BLaER1 (cell line): ENCODE measurements at regions not wholly inside any gene's neighbourhood (a gene's known extent, or its start where the extent isn't known, plus 50 kb on each side); places are given as distances from the start of the nearest gene placed in this dataset.
"Not testable (repeated sequence)": the region's sequence is repeated elsewhere in the genome, so short reads cannot be mapped to it uniquely, and the experiment has no call there.

ENCODE experiments used
- H3K27ac ChIP-seq: shearing (Covaris generic); formaldehyde crosslinking; 2 replicates; pipeline ENCODE4 v1.8.1; 2022
- H3K27me3 ChIP-seq: shearing (Covaris generic); formaldehyde crosslinking; 2 replicates; pipeline ENCODE4 v1.8.1; 2022
- H3K36me3 ChIP-seq: shearing (Covaris generic); formaldehyde crosslinking; 2 replicates; pipeline ENCODE4 v1.8.1; 2022
- H3K4me1 ChIP-seq: shearing (Covaris generic); formaldehyde crosslinking; 2 replicates; pipeline ENCODE4 v1.8.1; 2022
- H3K4me2 ChIP-seq: shearing (Covaris generic); formaldehyde crosslinking; 2 replicates; pipeline ENCODE4 v1.8.1; 2022
- H3K4me3 ChIP-seq: shearing (Covaris generic); formaldehyde crosslinking; 2 replicates; pipeline ENCODE4 v1.8.1; 2022
- H3K9ac ChIP-seq: shearing (Covaris generic); formaldehyde crosslinking; 2 replicates; pipeline ENCODE4 v1.8.1; 2022
- H3K9me3 ChIP-seq: shearing (Covaris generic); formaldehyde crosslinking; 2 replicates; pipeline ENCODE4 v1.8.1; 2022
- H4K20me1 ChIP-seq: shearing (Covaris generic); formaldehyde crosslinking; 2 replicates; pipeline ENCODE4 v1.8.1; 2022
- Cebpa-rat ChIP-seq: shearing (Covaris generic); IDR thresholded peaks from 2 replicates; pipeline ENCODE4 v1.8.1; 2022

DNA sequence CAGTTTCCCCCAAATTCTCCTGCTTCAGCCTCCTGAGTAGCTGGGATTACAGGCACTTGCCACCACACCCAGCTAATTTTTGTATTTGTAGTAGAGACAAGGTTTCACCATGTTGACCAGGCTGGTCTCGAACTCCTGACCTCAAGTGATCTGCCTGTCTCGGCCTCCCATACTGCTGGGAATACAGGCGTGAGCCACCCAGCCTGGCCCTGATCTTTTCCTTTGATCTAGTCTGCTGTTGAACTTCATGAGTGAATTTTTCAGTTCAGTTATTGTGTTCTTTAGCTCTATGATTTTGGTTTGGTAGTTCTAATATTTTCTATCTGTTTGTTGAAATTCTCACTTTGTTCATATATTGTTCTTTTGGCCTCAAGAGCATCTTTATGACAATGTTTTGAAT is 83.4 kb upstream of the RAP2C start:
- not testable (repeated sequence) for H3K36me3 ChIP-seq, H3K27ac ChIP-seq, H3K4me2 ChIP-seq, H4K20me1 ChIP-seq, H3K4me3 ChIP-seq, H3K9ac ChIP-seq, H3K4me1 ChIP-seq
- H3K27me3 ChIP-seq, result peaks cover 59% of the 10 kb centered on the region
- H3K9me3 ChIP-seq, result peaks cover 15% of the 10 kb centered on the region

DNA sequence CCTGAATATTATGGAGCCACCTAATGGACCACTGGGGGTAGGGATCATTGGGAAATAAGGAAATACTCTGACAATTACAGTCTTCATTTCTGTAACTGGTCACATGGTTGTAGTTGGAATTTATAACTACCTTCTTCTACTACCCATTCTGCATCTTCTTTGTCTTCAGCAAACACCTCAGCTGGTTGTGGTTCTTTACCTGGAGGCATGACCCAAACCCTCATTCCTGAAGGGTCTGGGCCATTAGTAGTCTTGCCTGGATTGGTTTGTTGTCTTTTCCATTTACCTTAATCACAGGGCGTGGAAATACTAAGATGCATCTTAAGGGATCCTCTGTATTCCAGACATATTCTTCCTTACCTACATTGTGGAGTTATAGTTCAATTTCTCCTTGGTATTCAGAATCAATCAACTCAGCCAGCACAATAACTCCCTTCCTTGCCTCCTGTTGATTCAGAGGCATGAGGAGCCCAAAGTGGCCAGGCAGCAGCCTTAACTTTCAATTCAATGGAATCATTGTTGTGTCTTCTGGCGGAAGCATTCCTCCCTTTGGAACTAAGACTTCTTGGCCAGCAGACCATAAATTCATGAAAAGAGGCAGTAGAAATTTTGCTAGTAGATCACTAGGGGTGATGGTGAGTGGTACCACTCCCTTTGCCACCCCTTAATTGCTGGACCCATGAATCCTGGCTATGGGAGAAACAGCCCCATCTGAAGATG is 75.7 kb upstream of the RAP2C start:
- H3K4me1 ChIP-seq, result no peaks in the 10 kb centered on the region
- H3K9me3 ChIP-seq, result peaks cover 7% of the 10 kb centered on the region
- H3K9ac ChIP-seq, result no peak overlapping the region
- H3K27me3 ChIP-seq, result peaks cover 77% of the 10 kb centered on the region
- no peaks in the 10 kb centered on the region for H4K20me1 ChIP-seq
- H3K4me3 ChIP-seq, result no peak overlapping the region
- no peaks in the 10 kb centered on the region for H3K36me3 ChIP-seq
- H3K4me2 ChIP-seq, result no peak overlapping the region
- no peak overlapping the region for H3K27ac ChIP-seq
- no peak for TF ChIP-seq Cebpa-rat

DNA sequence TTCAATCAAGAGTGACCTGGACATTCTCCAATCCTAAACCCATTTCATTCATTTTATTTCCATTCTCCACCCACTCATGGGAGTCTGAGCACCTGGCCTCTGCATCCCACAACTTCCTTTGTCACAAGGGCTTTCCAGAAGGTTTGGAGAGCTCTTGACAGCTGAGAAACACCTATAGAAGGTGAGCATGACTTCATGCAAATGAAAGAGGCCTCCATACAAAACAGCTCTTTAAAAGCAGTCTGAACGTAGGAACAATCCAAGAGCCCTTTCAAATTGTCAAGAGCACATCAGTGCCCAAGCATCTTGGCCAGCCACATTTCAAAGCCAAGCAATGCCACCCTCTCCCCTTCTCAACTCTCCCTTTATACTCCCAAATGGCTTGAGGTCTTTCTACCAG is 74.9 kb upstream of the RAP2C start:
- Histone ChIP-seq H3K4me3 (no peak overlapping the region), H3K4me1 (no peaks in the 10 kb centered on the region), H3K27me3 (peaks cover 75% of the 10 kb centered on the region), H3K27ac (no peak overlapping the region), H3K36me3 (no peaks in the 10 kb centered on the region), H3K4me2 (no peak overlapping the region), H3K9me3 (peaks cover 10% of the 10 kb centered on the region), H4K20me1 (no peaks in the 10 kb centered on the region), H3K9ac (no peak overlapping the region)
- TF ChIP-seq Cebpa-rat, result no peak

DNA sequence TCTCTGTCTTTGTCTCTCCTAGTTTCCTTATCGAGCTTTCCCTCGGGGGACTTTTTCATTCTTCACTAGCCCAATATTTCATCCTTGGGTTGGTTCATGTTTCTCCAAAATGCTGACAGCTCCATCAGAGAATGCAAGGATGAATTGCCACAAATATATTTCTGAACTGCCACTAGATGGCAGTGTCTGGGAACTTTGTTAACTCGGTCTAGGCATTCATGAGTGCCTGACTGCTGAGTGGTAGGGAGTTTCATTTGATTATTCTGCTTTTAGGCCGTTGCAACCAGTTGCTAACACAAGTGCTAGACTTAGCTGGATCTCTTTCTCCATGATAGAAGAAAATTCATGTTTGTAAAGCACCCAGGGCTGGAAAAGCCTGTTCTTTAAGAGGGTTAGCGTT is 73.5 kb upstream of the RAP2C start:
- TF ChIP-seq Cebpa-rat, result no peak
- Histone ChIP-seq H3K27ac (no peak overlapping the region), H3K4me1 (no peaks in the 10 kb centered on the region), H3K36me3 (no peaks in the 10 kb centered on the region), H3K9me3 (peaks cover 10% of the 10 kb centered on the region), H3K4me2 (no peak overlapping the region), H3K9ac (no peak overlapping the region), H3K27me3 (peaks cover 65% of the 10 kb centered on the region), H3K4me3 (no peak overlapping the region), H4K20me1 (no peaks in the 10 kb centered on the region)

DNA sequence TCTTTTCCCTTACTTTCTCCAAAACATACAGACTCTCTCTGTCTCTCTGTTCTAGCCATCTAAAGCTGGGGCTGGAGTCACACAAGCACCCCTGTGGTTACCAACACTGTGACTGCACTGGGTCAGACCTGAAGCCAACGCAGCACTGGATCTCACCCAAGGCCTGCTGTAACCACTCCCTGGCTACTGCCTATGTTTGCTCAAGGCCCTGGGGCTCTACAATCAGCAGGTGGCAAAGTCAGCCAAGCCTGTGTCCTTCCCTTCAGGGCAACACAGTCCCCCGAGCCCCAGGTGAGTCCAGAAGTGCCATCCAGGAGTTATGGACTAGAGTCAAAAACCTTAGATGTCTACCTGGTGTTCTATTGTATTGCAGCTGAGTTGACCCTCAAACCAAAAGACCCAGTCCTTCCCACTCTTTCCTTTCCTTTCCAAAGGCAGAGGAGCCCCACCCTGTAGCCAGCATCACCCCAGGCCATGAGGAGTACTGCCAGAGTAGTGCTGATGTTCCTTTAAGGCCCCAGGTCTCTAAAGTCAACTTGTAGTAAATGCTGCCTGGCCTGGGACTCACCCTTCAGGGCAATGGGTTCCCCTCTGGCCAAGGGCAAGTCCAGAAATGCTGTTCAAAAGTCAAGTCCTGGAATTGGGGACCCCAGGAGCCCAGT is 58.8 kb upstream of the RAP2C start:
- TF ChIP-seq Cebpa-rat, result no peak
- H3K27ac ChIP-seq, result no peak overlapping the region
- peaks cover 81% of the 10 kb centered on the region for H3K27me3 ChIP-seq

DNA sequence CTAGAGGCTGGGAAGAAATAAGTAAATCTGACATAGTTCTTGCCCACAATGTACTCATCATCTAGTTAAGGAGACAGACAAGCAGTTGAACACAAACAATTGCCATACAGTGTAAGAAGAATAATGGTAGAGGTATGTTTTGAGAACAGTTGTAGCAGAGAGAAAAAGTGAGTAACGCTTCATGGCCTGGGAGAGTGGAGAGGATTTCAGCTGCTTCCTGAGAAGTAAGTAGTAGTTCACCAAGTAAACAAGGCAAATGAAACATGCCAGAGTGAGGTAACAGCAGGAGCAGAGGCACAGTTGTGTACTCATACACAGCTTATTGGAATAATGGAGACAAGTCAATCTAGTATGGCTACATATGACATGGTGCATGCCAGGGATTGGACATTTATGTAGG is 53.6 kb upstream of the RAP2C start:
- Histone ChIP-seq H3K9ac (no peak overlapping the region), H3K4me2 (no peak overlapping the region), H4K20me1 (no peaks in the 10 kb centered on the region; the same call in 1 of the 2 replicates), H3K9me3 (no peaks in the 10 kb centered on the region), H3K36me3 (no peaks in the 10 kb centered on the region), H3K4me1 (no peaks in the 10 kb centered on the region), H3K4me3 (no peak overlapping the region), H3K27ac (no peak overlapping the region), H3K27me3 (peaks cover 92% of the 10 kb centered on the region)
- TF ChIP-seq Cebpa-rat, result no peak

More for the DNA sequence above, 58.8 kb upstream of the RAP2C start:
- Histone ChIP-seq H4K20me1 (no peaks in the 10 kb centered on the region), H3K36me3 (no peaks in the 10 kb centered on the region), H3K9me3 (no peaks in the 10 kb centered on the region), H3K4me1 (no peaks in the 10 kb centered on the region), H3K4me3 (no peak overlapping the region), H3K9ac (no peak overlapping the region), H3K4me2 (no peak overlapping the region)

DNA sequence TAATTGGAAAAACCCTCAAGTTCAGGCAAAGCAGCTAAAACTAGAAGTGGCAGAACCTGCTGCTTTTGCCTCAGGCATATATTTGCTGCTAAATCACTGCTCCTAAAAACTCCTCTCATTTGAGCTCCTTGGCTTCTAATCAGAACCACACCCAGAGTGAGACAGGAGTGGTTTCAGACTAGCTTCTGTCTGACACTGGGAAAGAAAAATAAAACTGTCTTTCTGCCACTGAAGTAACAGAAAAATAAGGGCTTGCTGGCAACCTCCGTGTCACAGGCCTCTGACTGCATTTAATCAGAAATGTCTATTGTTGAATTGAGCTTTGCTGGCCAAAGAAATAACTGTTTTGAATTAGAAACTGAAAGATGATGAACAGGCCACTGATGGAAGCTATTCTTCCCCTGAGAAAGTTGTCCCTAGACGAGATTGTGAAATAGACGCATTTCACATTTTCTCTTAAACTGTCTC is 52.1 kb upstream of the RAP2C start:
- Histone ChIP-seq H3K4me2 (no peak overlapping the region), H3K36me3 (no peaks in the 10 kb centered on the region), H3K9ac (no peak overlapping the region), H3K27ac (no peak overlapping the region), H3K9me3 (no peaks in the 10 kb centered on the region), H3K4me1 (no peaks in the 10 kb centered on the region), H4K20me1 (no peaks in the 10 kb centered on the region; the same call in 1 of the 2 replicates), H3K27me3 (peaks cover 96% of the 10 kb centered on the region), H3K4me3 (no peak overlapping the region)
- TF ChIP-seq Cebpa-rat, result no peak

DNA sequence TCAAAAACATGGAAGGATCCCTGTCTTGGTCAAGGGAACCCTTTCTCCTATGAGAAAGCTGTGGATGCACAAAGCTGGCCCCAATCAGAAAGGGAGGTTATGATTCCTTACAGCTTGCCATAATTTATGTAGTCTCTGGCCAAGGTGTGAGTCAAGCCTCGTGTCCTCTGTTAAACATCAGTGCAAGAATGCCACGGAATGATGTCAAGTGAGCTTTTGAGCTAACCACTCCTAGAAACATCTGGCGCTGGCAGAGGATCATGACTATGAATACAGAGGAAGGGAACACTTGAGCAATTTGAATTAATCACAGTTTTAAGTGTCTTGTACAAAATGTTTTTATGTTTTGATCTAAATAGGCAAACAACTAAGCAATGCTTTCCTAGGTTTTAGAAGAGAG is 51.5 kb upstream of the RAP2C start:
- H3K4me2 ChIP-seq, result no peak overlapping the region

DNA sequence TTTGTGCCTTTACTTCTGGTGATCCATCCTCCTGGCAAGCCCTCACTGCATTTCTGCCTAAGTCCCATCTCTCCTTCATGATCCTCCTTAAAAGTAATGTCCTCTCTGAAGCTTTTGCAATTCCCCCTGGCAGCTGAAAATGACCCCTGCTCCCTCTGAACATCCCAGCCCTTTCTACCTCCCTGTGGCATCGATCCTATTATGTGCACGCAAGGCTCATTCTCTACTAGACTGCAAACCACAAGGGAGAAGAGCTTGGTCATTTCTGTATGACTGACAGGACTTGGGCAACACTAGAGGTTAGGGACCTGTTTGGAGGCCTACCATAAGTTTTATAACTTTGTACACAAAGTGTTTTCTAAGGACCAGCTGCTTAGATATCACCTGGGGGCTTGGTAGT is 50.8 kb upstream of the RAP2C start:
- Histone ChIP-seq H3K4me3 (no peak overlapping the region), H3K4me2 (no peak overlapping the region), H4K20me1 (no peaks in the 10 kb centered on the region; the same call in 1 of the 2 replicates), H3K9ac (no peak overlapping the region), H3K36me3 (no peaks in the 10 kb centered on the region), H3K4me1 (no peaks in the 10 kb centered on the region), H3K9me3 (no peaks in the 10 kb centered on the region), H3K27ac (no peak overlapping the region), H3K27me3 (peaks cover 92% of the 10 kb centered on the region)
- no peak for TF ChIP-seq Cebpa-rat

More for the DNA sequence above, 51.5 kb upstream of the RAP2C start:
- Histone ChIP-seq H3K9ac (no peak overlapping the region), H3K27me3 (peaks cover 94% of the 10 kb centered on the region), H3K4me3 (no peak overlapping the region), H4K20me1 (no peaks in the 10 kb centered on the region; the same call in 1 of the 2 replicates), H3K27ac (no peak overlapping the region), H3K9me3 (no peaks in the 10 kb centered on the region), H3K36me3 (no peaks in the 10 kb centered on the region), H3K4me1 (no peaks in the 10 kb centered on the region)
- TF ChIP-seq Cebpa-rat, result no peak
